ENCODE measurements at regions not wholly inside any gene's neighbourhood (a gene's known extent, or its start where the extent isn't known, plus 50 kb on each side); places are given as distances from the start of the nearest gene placed in this dataset.

- Histone ChIP-seq H3K27me3 (ENCODE audit: control insufficient read depth, insufficient read depth, low read length) (no peaks in the 10 kb centered on the region), H3K36me3 (replicated peaks; ENCODE audit: control insufficient read depth, insufficient read depth, low read length) (no peaks in the 10 kb centered on the region), H3K4me3 (ENCODE audit: insufficient read depth, low read depth, low read length) (no peak overlapping the region)
- DNase-seq, result peak; percentile 12
Measured at GRCh38 chr9:79129865-79130480, 441.8 kb upstream of the TLE4 start.

- no peak overlapping the region for H3K4me3 ChIP-seq (ENCODE audit: insufficient read depth, low read depth, low read length)
- H3K36me3 ChIP-seq (replicated peaks; ENCODE audit: control insufficient read depth, insufficient read depth, low read length), result no peaks in the 10 kb centered on the region
- peak; percentile 10 for DNase-seq
- H3K27me3 ChIP-seq (ENCODE audit: control insufficient read depth, insufficient read depth, low read length), result no peaks in the 10 kb centered on the region
Measured at GRCh38 chr9:79131246-79131774, 440.5 kb upstream of the TLE4 start.

- DNase-seq, result peak; percentile 3
- Histone ChIP-seq H3K27me3 (ENCODE audit: control insufficient read depth, insufficient read depth, low read length) (no peaks in the 10 kb centered on the region), H3K36me3 (replicated peaks; ENCODE audit: control insufficient read depth, insufficient read depth, low read length) (no peaks in the 10 kb centered on the region), H3K4me3 (ENCODE audit: insufficient read depth, low read depth, low read length) (no peak overlapping the region)
Measured at GRCh38 chr9:79131824-79132377, 439.9 kb upstream of the TLE4 start.

GRCh38 chr9:79134654-79135053 is 437.1 kb upstream of the TLE4 start:
- Histone ChIP-seq H3K27me3 (ENCODE audit: control insufficient read depth, insufficient read depth, low read length) (no peaks in the 10 kb centered on the region), H3K4me3 (ENCODE audit: insufficient read depth, low read depth, low read length) (no peak overlapping the region), H3K36me3 (replicated peaks; ENCODE audit: control insufficient read depth, insufficient read depth, low read length) (no peaks in the 10 kb centered on the region)
- DNase-seq, result peak; percentile 52

- no peak for DNase-seq
- Histone ChIP-seq H3K36me3 (replicated peaks; ENCODE audit: control insufficient read depth, insufficient read depth, low read length) (no peaks in the 10 kb centered on the region), H3K27me3 (ENCODE audit: control insufficient read depth, insufficient read depth, low read length) (no peaks in the 10 kb centered on the region), H3K4me3 (ENCODE audit: insufficient read depth, low read depth, low read length) (no peak overlapping the region)
Measured at GRCh38 chr9:79135681-79136415, 435.9 kb upstream of the TLE4 start.

GRCh38 chr9:79140751-79141150 is 431.0 kb upstream of the TLE4 start:
- DNase-seq, result no peak
- no peak overlapping the region for H3K4me3 ChIP-seq (ENCODE audit: insufficient read depth, low read depth, low read length)
- H3K27me3 ChIP-seq (ENCODE audit: control insufficient read depth, insufficient read depth, low read length), result no peaks in the 10 kb centered on the region
- no peaks in the 10 kb centered on the region for H3K36me3 ChIP-seq (replicated peaks; ENCODE audit: control insufficient read depth, insufficient read depth, low read length)

DNA sequence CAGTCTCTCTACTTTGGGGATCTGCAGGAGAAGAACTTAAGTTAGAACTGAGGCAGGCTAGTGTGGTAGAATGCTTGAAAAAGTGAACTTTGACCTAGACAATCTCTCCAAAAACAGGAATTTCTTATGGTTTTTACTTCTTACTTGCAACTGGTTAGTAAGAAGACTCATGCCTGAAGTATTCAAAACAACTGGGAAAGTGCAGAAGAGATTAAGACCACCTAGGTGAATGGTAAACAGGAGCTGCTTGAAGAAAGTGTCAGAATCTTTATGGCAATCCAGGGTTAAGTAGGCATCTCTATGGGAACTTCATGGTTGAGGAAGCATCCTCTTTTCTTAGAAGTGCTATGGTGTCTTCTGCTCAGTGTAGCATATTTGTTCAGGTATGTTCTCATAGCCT is 428.6 kb upstream of the TLE4 start:
- H3K27me3 ChIP-seq (ENCODE audit: control insufficient read depth, insufficient read depth, low read length), result no peaks in the 10 kb centered on the region
- no peak for DNase-seq
- H3K4me3 ChIP-seq (ENCODE audit: insufficient read depth, low read depth, low read length), result no peak overlapping the region
- no peaks in the 10 kb centered on the region for H3K36me3 ChIP-seq (replicated peaks; ENCODE audit: control insufficient read depth, insufficient read depth, low read length)

GRCh38 chr9:79145442-79145841 is 426.3 kb upstream of the TLE4 start:
- Histone ChIP-seq H3K36me3 (replicated peaks; ENCODE audit: control insufficient read depth, insufficient read depth, low read length) (no peaks in the 10 kb centered on the region), H3K27me3 (ENCODE audit: control insufficient read depth, insufficient read depth, low read length) (no peaks in the 10 kb centered on the region), H3K4me3 (ENCODE audit: insufficient read depth, low read depth, low read length) (no peak overlapping the region)
- no peak for DNase-seq

GRCh38 chr9:79149585-79149984 is 422.2 kb upstream of the TLE4 start:
- DNase-seq, result no peak
- Histone ChIP-seq H3K36me3 (replicated peaks; ENCODE audit: control insufficient read depth, insufficient read depth, low read length) (no peaks in the 10 kb centered on the region), H3K27me3 (ENCODE audit: control insufficient read depth, insufficient read depth, low read length) (no peaks in the 10 kb centered on the region), H3K4me3 (ENCODE audit: insufficient read depth, low read depth, low read length) (no peak overlapping the region)

GRCh38 chr9:79151791-79152190 is 420.0 kb upstream of the TLE4 start:
- DNase-seq, result no peak
- H3K27me3 ChIP-seq (ENCODE audit: control insufficient read depth, insufficient read depth, low read length), result no peaks in the 10 kb centered on the region
- no peaks in the 10 kb centered on the region for H3K36me3 ChIP-seq (replicated peaks; ENCODE audit: control insufficient read depth, insufficient read depth, low read length)
- H3K4me3 ChIP-seq (ENCODE audit: insufficient read depth, low read depth, low read length), result no peak overlapping the region

DNA sequence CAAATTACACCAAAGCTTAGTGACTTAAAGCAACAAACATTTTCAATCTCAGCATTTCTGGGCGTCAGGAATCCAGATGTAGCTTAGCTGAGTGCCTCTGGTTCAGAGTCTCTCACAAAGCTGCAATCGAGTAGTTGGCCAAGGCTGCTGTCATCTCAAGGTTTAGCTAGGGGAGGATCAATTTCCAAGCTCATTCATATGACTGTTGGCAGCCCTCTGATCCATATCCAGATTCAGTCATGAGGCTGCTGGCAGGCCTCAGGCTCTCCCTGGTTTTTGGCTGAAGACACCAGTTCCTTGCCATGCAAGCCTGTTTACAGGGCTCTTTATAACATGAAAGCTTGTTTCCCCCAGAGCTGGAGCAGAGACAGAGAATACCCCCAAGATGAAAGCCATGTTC is 419.5 kb upstream of the TLE4 start:
- H3K36me3 ChIP-seq (replicated peaks; ENCODE audit: control insufficient read depth, insufficient read depth, low read length), result no peaks in the 10 kb centered on the region
- no peak for DNase-seq
- no peak overlapping the region for H3K4me3 ChIP-seq (ENCODE audit: insufficient read depth, low read depth, low read length)
- no peaks in the 10 kb centered on the region for H3K27me3 ChIP-seq (ENCODE audit: control insufficient read depth, insufficient read depth, low read length)

- no peak overlapping the region for H3K4me3 ChIP-seq (ENCODE audit: insufficient read depth, low read depth, low read length)
- DNase-seq, result no peak
- no peaks in the 10 kb centered on the region for H3K27me3 ChIP-seq (ENCODE audit: control insufficient read depth, insufficient read depth, low read length)
- H3K36me3 ChIP-seq (replicated peaks; ENCODE audit: control insufficient read depth, insufficient read depth, low read length), result no peaks in the 10 kb centered on the region
Measured at GRCh38 chr9:79154806-79155205, 417.0 kb upstream of the TLE4 start.

GRCh38 chr9:79155308-79155707 is 416.5 kb upstream of the TLE4 start:
- Histone ChIP-seq H3K4me3 (ENCODE audit: insufficient read depth, low read depth, low read length) (no peak overlapping the region), H3K36me3 (replicated peaks; ENCODE audit: control insufficient read depth, insufficient read depth, low read length) (no peaks in the 10 kb centered on the region), H3K27me3 (ENCODE audit: control insufficient read depth, insufficient read depth, low read length) (no peaks in the 10 kb centered on the region)
- peak; percentile 7 for DNase-seq

DNA sequence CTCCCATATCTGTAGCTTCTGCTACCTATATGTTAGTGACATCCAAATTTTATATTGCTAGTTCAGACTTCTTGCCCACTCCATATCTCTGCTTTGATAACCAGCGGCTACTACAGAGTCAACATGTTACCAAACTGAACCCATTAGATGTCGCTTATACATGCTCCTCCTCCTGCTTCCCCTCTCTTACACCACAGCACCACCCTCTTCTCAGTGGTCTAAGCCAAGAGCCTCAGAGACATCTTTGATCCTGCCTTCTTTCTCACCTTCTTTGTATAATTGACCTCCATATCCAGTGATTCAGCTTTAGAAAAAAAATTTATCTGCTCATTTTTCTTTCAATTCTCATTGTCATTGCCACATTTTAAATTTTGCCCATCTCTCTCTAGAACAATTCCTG is 408.2 kb upstream of the TLE4 start:
- Histone ChIP-seq H3K36me3 (replicated peaks; ENCODE audit: control insufficient read depth, insufficient read depth, low read length) (no peaks in the 10 kb centered on the region), H3K27me3 (ENCODE audit: control insufficient read depth, insufficient read depth, low read length) (no peaks in the 10 kb centered on the region), H3K4me3 (ENCODE audit: insufficient read depth, low read depth, low read length) (no peak overlapping the region)
- DNase-seq, result no peak

GRCh38 chr9:79164406-79164805 is 407.4 kb upstream of the TLE4 start:
- H3K4me3 ChIP-seq (ENCODE audit: insufficient read depth, low read depth, low read length), result no peak overlapping the region
- H3K36me3 ChIP-seq (replicated peaks; ENCODE audit: control insufficient read depth, insufficient read depth, low read length), result no peaks in the 10 kb centered on the region
- DNase-seq, result no peak
- no peaks in the 10 kb centered on the region for H3K27me3 ChIP-seq (ENCODE audit: control insufficient read depth, insufficient read depth, low read length)
